ENCODE measurements at regions not wholly inside any gene's neighbourhood (a gene's known extent, or its start where the extent isn't known, plus 50 kb on each side); places are given as distances from the start of the nearest gene placed in this dataset.
A peak's percentile ranks its signal among the peaks of the same experiment; 100 is the strongest.
"Not testable (repeated sequence)": the region's sequence is repeated elsewhere in the genome, so short reads cannot be mapped to it uniquely, and the experiment has no call there.

DNA sequence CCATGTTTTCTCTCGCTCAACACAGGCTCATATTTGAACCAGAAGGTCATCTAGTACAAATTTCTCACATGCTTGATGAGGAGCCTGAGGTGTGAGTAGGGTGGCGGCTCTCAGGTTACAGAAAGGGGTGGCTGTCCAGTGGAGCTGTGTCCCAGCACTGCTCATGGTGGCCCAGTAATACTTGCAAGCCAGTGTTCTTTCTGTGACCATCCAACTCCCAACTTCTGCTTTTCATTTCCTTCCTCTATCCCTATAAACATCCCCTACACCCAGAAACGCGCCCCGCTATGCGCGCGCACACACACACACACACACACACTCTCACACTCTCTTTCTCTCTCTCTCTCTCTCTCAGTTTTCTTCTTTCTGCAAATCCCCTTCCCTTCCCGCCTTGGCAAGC lies 196.3 kb downstream of the TP53TG3F start:
- ATAC-seq; H3K4me1 Mint-ChIP-seq; DNase-seq (ENCODE audit: low spot score); H3K27me3 Mint-ChIP-seq (ENCODE audit: low read depth); H3K36me3 Mint-ChIP-seq; CTCF ChIA-PET; H3K27ac Mint-ChIP-seq; H3K9me3 Mint-ChIP-seq; H3K4me3 Mint-ChIP-seq; POLR2A ChIA-PET: not testable (repeated sequence)

DNA sequence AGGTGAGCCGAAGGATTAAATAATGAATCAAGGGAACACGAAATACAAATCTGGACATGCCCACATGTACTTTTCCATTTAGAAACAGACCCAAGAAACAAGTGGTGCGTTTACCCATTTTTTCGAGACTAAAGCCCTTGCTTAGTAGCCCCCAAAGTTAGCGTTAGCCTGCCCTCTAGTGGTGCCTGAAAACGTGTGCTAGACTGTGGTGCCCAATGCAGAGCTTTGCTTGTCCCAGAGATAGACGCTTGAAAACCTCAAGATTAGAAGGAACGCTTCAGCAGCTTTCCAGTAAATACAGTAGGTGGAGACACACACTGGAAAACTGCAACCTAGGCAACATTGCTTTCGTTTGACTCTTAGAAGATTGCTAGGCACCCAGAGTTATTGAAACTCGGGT lies 197.0 kb downstream of the TP53TG3F start:
- CTCF ChIA-PET, POLR2A ChIA-PET: not testable (repeated sequence)
- peak; percentile 86 for ATAC-seq

GRCh38 chr16:33657717-33658116 lies 198.3 kb downstream of the TP53TG3F start:
- CTCF ChIA-PET; H3K27ac Mint-ChIP-seq; H3K9me3 Mint-ChIP-seq; H3K27me3 Mint-ChIP-seq (ENCODE audit: low read depth); ATAC-seq; H3K4me3 Mint-ChIP-seq; POLR2A ChIA-PET; DNase-seq (ENCODE audit: low spot score); H3K4me1 Mint-ChIP-seq; H3K36me3 Mint-ChIP-seq: not testable (repeated sequence)

More for the DNA sequence above, 197.0 kb downstream of the TP53TG3F start:
- not testable (repeated sequence) for H3K4me1 Mint-ChIP-seq; H3K36me3 Mint-ChIP-seq; H3K27ac Mint-ChIP-seq; DNase-seq (ENCODE audit: low spot score); H3K4me3 Mint-ChIP-seq; H3K9me3 Mint-ChIP-seq; H3K27me3 Mint-ChIP-seq (ENCODE audit: low read depth)

DNA sequence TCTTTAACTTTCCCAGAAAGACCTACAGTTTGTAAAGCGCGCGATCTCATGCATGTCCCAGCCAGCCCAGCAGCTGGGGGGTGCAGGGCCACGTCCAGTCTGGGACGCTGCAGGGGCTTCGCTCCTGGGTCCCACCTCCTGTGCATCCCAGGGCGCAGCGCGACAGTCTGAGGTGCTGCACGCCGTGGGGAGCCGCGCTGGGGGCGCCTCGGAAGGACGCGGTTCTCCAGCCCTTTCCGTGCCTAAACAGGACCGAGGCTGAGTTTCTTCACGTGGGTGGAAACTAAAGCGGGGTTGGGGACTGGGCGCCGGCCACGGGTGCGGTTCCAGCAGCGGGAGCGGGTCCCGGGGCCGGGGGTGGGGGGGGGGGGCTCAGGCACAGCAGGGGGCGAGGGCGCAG lies 221.4 kb downstream of the TP53TG3F start:
- POLR2A ChIA-PET; H3K27me3 Mint-ChIP-seq (ENCODE audit: low read depth); DNase-seq (ENCODE audit: low spot score); ATAC-seq; H3K4me1 Mint-ChIP-seq; H3K27ac Mint-ChIP-seq; H3K4me3 Mint-ChIP-seq; CTCF ChIA-PET: not testable (repeated sequence)
- Mint-ChIP-seq H3K36me3 (peaks cover 10% of the 10 kb centered on the region), H3K9me3 (peaks cover 11% of the 10 kb centered on the region)

GRCh38 chr16:33700320-33700719 lies 240.9 kb downstream of the TP53TG3F start:
- POLR2A ChIA-PET; H3K27ac Mint-ChIP-seq; H3K27me3 Mint-ChIP-seq (ENCODE audit: low read depth); CTCF ChIA-PET; H3K4me3 Mint-ChIP-seq; H3K4me1 Mint-ChIP-seq; DNase-seq (ENCODE audit: low spot score); ATAC-seq: not testable (repeated sequence)
- H3K9me3 Mint-ChIP-seq, result peaks cover 26% of the 10 kb centered on the region
- peaks cover 28% of the 10 kb centered on the region for H3K36me3 Mint-ChIP-seq

DNA sequence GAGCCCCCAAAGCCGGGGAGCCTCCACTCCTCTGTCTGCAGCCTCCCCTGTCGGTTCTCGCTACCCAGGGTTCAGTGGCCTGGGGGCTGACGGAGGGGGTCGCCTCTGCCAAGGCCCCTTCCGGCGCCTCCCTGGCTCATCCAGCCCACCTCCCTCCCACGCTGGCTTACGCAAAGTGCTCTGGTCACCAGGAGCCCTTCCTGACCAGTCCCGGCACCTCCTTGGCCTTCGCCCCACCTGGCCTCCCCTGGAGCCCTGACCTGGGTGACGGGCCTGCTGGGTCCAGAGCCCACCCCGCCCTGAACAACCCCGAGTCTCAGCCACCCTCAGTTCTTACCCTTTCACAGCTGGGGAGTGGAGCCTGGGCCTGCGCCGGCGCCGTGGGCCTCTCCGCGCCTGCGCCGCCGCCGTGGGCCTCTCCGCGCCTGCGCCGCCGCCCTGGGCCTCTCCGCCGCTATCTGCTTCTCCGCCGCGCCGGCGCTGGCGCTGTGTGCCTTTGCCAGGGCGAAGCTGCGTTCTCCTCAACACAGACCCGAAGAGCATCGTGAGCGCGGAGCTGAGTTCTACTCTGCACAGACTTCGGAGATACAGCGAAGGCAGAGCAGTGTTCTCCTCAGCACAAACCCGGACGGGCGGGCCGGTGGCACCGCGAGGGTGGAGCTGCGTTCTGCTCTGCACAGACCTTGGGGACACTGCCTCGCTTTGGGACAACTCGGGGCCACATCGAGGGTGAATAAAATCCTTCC lies 247.6 kb downstream of the TP53TG3F start:
- H3K4me1 Mint-ChIP-seq; H3K27ac Mint-ChIP-seq; DNase-seq (ENCODE audit: low spot score); H3K27me3 Mint-ChIP-seq (ENCODE audit: low read depth); ATAC-seq; H3K4me3 Mint-ChIP-seq; POLR2A ChIA-PET; CTCF ChIA-PET: not testable (repeated sequence)
- Mint-ChIP-seq H3K9me3 (peaks cover 16% of the 10 kb centered on the region), H3K36me3 (peaks cover 22% of the 10 kb centered on the region)

DNA sequence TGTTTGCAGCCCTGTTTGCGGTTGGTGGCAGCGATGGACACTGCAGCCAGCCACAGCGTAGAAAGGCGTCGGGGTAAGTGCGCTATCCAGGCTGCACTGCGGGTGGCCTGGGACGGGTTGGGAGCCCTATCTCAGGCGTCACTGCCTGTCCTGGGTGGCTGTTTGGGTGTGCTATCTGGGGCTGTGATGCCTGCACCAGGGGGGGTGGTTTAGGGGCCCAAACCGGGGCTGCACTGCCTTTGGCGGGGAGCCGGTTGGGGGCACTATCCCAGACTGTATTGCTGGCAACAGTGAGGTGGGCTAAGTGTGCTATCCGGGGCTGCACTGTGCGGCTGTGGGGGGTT lies 248.2 kb downstream of the TP53TG3F start:
- H3K27ac Mint-ChIP-seq; H3K4me1 Mint-ChIP-seq; CTCF ChIA-PET; ATAC-seq; DNase-seq (ENCODE audit: low spot score); POLR2A ChIA-PET; H3K27me3 Mint-ChIP-seq (ENCODE audit: low read depth); H3K4me3 Mint-ChIP-seq: not testable (repeated sequence)
- H3K9me3 Mint-ChIP-seq, result peaks cover 14% of the 10 kb centered on the region
- peaks cover 21% of the 10 kb centered on the region for H3K36me3 Mint-ChIP-seq

- DNase-seq (ENCODE audit: low spot score); H3K27ac Mint-ChIP-seq; ATAC-seq; POLR2A ChIA-PET; CTCF ChIA-PET; H3K4me3 Mint-ChIP-seq; H3K4me1 Mint-ChIP-seq; H3K27me3 Mint-ChIP-seq (ENCODE audit: low read depth): not testable (repeated sequence)
- Mint-ChIP-seq H3K9me3 (peaks cover 17% of the 10 kb centered on the region), H3K36me3 (peaks cover 23% of the 10 kb centered on the region)
Measured at GRCh38 chr16:33709856-33710695, 250.7 kb downstream of the TP53TG3F start.

DNA sequence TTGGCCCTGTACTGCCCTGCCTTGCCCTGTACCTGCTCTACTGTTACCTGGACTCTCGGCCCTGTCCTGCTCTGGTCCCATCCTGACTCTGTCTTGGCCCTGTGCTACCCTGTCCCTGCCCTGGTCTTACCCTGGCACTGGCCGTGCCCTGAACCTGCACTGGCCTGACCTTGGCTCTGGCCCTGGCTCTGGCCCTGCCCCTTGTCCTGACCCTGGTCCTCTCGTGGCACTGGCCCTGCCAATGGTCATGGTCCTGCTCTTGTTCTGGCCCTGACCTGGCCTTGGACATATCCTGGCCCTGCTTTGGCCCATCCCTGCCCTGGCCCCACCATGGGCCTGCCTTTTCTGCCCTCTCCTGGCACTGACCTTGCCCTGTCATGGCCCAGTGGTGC lies 251.3 kb downstream of the TP53TG3F start:
- POLR2A ChIA-PET; H3K4me3 Mint-ChIP-seq; H3K4me1 Mint-ChIP-seq; DNase-seq (ENCODE audit: low spot score); CTCF ChIA-PET; ATAC-seq; H3K27me3 Mint-ChIP-seq (ENCODE audit: low read depth); H3K27ac Mint-ChIP-seq: not testable (repeated sequence)
- Mint-ChIP-seq H3K9me3 (peaks cover 17% of the 10 kb centered on the region), H3K36me3 (peaks cover 23% of the 10 kb centered on the region)

GRCh38 chr16:33711616-33712015 lies 252.2 kb downstream of the TP53TG3F start:
- CTCF ChIA-PET, result not testable (repeated sequence)

DNA sequence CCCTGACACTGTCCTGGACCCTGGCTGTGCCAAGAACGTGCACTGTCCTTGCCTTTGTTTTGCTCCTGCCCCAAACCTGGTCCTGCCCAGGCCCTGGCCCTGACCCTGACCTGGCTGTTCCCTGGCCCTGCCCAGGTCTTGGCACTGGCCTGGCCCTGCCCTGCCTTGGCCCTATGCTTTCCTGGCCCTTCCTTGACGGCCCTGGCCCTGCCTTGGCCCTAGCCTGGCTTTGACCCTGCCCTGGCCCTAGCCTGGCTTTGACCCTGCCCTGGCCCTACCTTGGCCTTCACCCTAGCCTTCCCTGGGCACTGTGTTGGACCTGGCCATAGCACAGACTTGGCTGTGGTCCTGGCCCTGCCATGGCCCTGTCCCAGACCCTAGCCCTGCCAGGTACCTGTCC lies 252.9 kb downstream of the TP53TG3F start:
- CTCF ChIA-PET; H3K27me3 Mint-ChIP-seq (ENCODE audit: low read depth); H3K4me1 Mint-ChIP-seq; H3K4me3 Mint-ChIP-seq; DNase-seq (ENCODE audit: low spot score); H3K27ac Mint-ChIP-seq; POLR2A ChIA-PET; ATAC-seq: not testable (repeated sequence)
- Mint-ChIP-seq H3K9me3 (peaks cover 21% of the 10 kb centered on the region), H3K36me3 (peaks cover 24% of the 10 kb centered on the region)

More at GRCh38 chr16:33711616-33712015, 252.2 kb downstream of the TP53TG3F start:
- H3K27me3 Mint-ChIP-seq (ENCODE audit: low read depth); ATAC-seq; DNase-seq (ENCODE audit: low spot score); H3K4me1 Mint-ChIP-seq; H3K27ac Mint-ChIP-seq; POLR2A ChIA-PET; H3K4me3 Mint-ChIP-seq: not testable (repeated sequence)
- Mint-ChIP-seq H3K9me3 (peaks cover 17% of the 10 kb centered on the region), H3K36me3 (peaks cover 23% of the 10 kb centered on the region)

DNA sequence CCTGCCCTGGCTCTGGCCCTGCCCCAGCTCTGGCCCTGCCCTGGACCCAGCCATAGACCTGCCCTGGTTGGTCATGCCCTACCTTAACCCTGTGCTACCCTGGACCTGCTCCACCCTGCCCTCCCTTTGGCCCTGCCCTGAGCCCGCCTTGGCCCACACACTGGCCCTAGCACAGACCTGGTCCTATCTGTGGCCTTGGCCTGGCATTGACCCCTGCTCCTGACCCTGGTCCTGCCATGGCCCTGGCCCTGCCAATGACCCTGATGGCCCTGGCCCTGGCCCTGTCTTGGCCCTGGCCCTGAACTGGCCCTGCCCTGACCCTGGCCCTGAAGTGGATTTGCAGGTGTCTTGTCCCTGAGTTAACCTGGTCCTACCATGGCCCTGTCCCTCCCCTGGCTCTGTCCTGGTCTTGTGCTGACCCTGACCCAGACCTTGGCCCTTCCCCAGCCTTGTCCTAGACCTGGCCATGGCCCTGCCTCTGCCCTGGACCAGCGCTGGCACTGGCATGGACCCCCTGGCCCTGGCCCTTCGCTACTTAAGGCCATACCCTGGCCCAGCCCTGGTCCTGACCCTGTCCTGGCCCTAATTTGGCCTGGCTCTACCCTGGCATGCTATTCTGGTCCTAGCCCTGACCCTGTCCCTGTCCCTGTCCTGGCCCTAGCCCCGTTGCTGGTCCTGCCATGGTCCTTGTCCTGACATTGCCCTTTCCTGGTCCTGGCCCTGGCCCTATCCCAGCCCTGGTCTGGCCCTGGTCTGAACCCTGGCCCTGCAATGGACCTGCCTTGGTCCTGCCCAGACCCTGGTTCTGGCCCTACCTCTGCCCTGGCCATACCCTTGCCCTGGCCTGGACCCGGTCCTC lies 253.7 kb downstream of the TP53TG3F start:
- POLR2A ChIA-PET; H3K27me3 Mint-ChIP-seq (ENCODE audit: low read depth); H3K4me3 Mint-ChIP-seq; CTCF ChIA-PET; ATAC-seq; DNase-seq (ENCODE audit: low spot score); H3K27ac Mint-ChIP-seq; H3K4me1 Mint-ChIP-seq: not testable (repeated sequence)
- Mint-ChIP-seq H3K36me3 (peaks cover 19% of the 10 kb centered on the region), H3K9me3 (peaks cover 20% of the 10 kb centered on the region)

Data from WTC11 (cell line).